ENCODE measurements at regions not wholly inside any gene's neighbourhood (a gene's known extent, or its start where the extent isn't known, plus 50 kb on each side); places are given as distances from the start of the nearest gene placed in this dataset.

- TF ChIP-seq, protein P1, sequence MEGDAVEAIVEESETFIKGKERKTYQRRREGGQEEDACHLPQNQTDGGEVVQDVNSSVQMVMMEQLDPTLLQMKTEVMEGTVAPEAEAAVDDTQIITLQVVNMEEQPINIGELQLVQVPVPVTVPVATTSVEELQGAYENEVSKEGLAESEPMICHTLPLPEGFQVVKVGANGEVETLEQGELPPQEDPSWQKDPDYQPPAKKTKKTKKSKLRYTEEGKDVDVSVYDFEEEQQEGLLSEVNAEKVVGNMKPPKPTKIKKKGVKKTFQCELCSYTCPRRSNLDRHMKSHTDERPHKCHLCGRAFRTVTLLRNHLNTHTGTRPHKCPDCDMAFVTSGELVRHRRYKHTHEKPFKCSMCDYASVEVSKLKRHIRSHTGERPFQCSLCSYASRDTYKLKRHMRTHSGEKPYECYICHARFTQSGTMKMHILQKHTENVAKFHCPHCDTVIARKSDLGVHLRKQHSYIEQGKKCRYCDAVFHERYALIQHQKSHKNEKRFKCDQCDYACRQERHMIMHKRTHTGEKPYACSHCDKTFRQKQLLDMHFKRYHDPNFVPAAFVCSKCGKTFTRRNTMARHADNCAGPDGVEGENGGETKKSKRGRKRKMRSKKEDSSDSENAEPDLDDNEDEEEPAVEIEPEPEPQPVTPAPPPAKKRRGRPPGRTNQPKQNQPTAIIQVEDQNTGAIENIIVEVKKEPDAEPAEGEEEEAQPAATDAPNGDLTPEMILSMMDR (IDR thresholded peaks at IDR 0.05): no peak
- TF ChIP-seq POLR2AphosphoS5 (IDR thresholded peaks at IDR 0.05; ENCODE audit: low read depth, low read length) (no peak), TCF7L2 (IDR thresholded peaks at IDR 0.05; ENCODE audit: low read depth, low read length) (no peak), REST (IDR thresholded peaks at IDR 0.05; ENCODE audit: insufficient read depth in 1 of 2, low read depth in 2 of 2, low read length in 1 of 2) (no peak), SIN3A (IDR thresholded peaks at IDR 0.05; ENCODE audit: borderline replicate concordance, insufficient read depth, low read depth, low read length) (no peak)
Observed at GRCh38 chr4:20326977-20327376, 75.3 kb downstream of the SLIT2 start.
